ENCODE measurements at regions not wholly inside any gene's neighbourhood (a gene's known extent, or its start where the extent isn't known, plus 50 kb on each side); places are given as distances from the start of the nearest gene placed in this dataset.

DNA sequence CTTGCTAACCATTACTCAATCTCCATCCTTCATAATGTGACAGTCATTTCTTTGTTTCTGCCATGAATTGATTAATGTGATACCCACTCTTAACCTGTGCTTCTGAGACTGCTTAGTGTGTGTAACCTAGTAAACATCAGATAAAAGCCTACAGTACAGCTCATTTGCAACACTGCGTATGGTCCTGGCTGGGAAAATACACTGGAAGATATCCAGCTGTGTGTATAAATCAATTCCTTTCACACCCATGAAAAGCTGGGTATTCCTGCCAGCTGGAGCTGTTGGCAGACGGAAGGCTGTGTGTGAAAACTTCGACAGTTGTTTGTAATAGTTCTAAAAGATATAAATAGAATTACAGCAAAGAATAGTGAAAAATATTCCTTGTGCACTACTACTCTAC is 509.2 kb downstream of the FRK start:
- Histone ChIP-seq H3K4me3 (no peak overlapping the region), H3K36me3 (no peaks in the 10 kb centered on the region), H3K27me3 (no peaks in the 10 kb centered on the region), H3K4me1 (peaks cover 10% of the 10 kb centered on the region), H3K79me2 (ENCODE audit: low read depth) (no peaks in the 10 kb centered on the region), H3K27ac (no peak overlapping the region), H2AFZ (replicated peaks) (no peak overlapping the region), H3K9ac (no peak overlapping the region), H4K20me1 (ENCODE audit: low read depth) (no peaks in the 10 kb centered on the region), H3K9me3 (ENCODE audit: low read depth) (no peaks in the 10 kb centered on the region), H3F3A (ENCODE audit: low read depth) (no peaks in the 10 kb centered on the region), H3K4me2 (no peak overlapping the region)
- no peak for TF ChIP-seq EZH2phosphoT487 (IDR thresholded peaks at IDR 0.05)
- TF ChIP-seq CTCF (IDR thresholded peaks at IDR 0.05) = no peak
- no peak for TF ChIP-seq EZH2 (IDR thresholded peaks at IDR 0.05)
- no peak for DNase-seq (ENCODE audit: low spot score)
- peaks cover under 1% of the 10 kb centered on the region for H3K9me3 Mint-ChIP-seq
- H3K4me1 Mint-ChIP-seq = peaks cover 20% of the 10 kb centered on the region
- no peak overlapping the region for H3K4me3 Mint-ChIP-seq
- H3K27ac Mint-ChIP-seq = no peak overlapping the region
- H3K36me3 Mint-ChIP-seq = no peaks in the 10 kb centered on the region
- H3K27me3 Mint-ChIP-seq (ENCODE audit: insufficient read depth, low read depth) = no peaks in the 10 kb centered on the region

- no peak overlapping the region for H3K4me3 ChIP-seq
- no peaks in the 10 kb centered on the region for H3K79me2 ChIP-seq (ENCODE audit: low read depth)
- H3K27me3 Mint-ChIP-seq (ENCODE audit: insufficient read depth, low read depth) = no peaks in the 10 kb centered on the region
- no peaks in the 10 kb centered on the region for H3K36me3 Mint-ChIP-seq
- DNase-seq (ENCODE audit: low spot score) = no peak
- H3K9ac ChIP-seq = no peak overlapping the region
- no peaks in the 10 kb centered on the region for H3K36me3 ChIP-seq
- H3K4me3 Mint-ChIP-seq = no peak overlapping the region
- H3K9me3 Mint-ChIP-seq = peaks cover 7% of the 10 kb centered on the region
- no peaks in the 10 kb centered on the region for H3K4me1 ChIP-seq
- H3K27ac ChIP-seq = no peak overlapping the region
- TF ChIP-seq CTCF (IDR thresholded peaks at IDR 0.05) (no peak), EZH2phosphoT487 (IDR thresholded peaks at IDR 0.05) (no peak), EZH2 (IDR thresholded peaks at IDR 0.05) (no peak)
- H3K4me2 ChIP-seq = no peak overlapping the region
- no peaks in the 10 kb centered on the region for H4K20me1 ChIP-seq (ENCODE audit: low read depth)
- peak overlapping the region; percentile 96 for H2AFZ ChIP-seq (replicated peaks)
- H3F3A ChIP-seq (ENCODE audit: low read depth) = no peaks in the 10 kb centered on the region
- H3K9me3 ChIP-seq (ENCODE audit: low read depth) = no peaks in the 10 kb centered on the region
- H3K27ac Mint-ChIP-seq = no peak overlapping the region
- peaks cover 2% of the 10 kb centered on the region for H3K4me1 Mint-ChIP-seq
- no peaks in the 10 kb centered on the region for H3K27me3 ChIP-seq
These were observed 515.1 kb downstream of the FRK start for GRCh38 chr6:115545672-115545986.

DNA sequence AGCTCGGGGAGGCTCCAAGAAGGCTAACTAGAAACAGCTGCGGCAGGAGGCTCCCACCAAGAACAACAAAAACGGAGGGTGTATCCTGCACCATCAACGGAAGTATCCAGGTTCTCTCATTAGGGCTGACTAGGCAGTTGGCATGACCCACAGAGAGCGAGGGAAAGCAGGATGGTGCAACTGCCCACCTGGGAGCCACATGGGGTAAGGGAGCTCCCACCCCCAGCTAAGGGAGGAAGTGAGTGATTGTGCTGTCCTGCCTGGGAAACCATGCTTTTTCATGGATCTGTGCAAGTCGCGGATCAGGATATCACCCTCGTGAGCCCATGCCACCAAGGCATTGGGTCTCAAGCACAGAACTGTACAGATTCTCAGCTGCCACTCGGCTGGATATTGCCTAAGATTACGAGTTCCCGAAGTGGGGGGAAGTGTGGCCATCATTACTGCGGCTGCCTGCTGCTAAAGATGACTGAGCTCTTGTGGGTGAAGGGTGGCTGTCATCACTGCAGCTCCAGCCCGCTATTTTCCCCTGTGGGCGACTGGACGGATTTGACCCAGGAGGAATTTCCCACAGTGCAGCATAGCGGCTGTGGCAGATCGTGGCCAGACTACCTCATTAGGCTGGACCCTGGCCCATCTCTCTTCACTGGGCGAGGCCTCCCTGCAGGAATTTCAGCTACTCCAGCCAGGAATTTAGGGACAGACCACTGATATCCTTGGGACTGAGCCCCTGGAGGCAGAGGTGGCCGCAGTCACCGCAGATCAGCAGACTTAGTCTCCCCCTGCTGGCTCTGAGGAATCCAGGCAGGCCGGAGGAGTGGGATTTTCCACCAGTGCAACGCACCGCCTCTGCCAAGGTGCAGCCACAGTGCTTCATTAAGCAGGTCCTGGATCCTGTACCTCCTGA is 515.7 kb downstream of the FRK start:
- Mint-ChIP-seq H3K4me3 (no peak overlapping the region), H3K27ac (no peak overlapping the region), H3K36me3 (no peaks in the 10 kb centered on the region), H3K27me3 (ENCODE audit: insufficient read depth, low read depth) (no peaks in the 10 kb centered on the region), H3K9me3 (peaks cover 7% of the 10 kb centered on the region), H3K4me1 (no peaks in the 10 kb centered on the region)
- H3K36me3 ChIP-seq = no peaks in the 10 kb centered on the region
- H3K9me3 ChIP-seq (ENCODE audit: low read depth) = no peaks in the 10 kb centered on the region
- H3K9ac ChIP-seq = no peak overlapping the region
- DNase-seq (ENCODE audit: low spot score) = peak; percentile 81
- H3K4me3 ChIP-seq = no peak overlapping the region
- no peaks in the 10 kb centered on the region for H3K79me2 ChIP-seq (ENCODE audit: low read depth)
- no peak overlapping the region for H3K27ac ChIP-seq
- H2AFZ ChIP-seq (replicated peaks) = peak overlapping the region; percentile 96
- H3K4me2 ChIP-seq = no peak overlapping the region
- no peaks in the 10 kb centered on the region for H3K4me1 ChIP-seq
- H4K20me1 ChIP-seq (ENCODE audit: low read depth) = no peaks in the 10 kb centered on the region
- H3F3A ChIP-seq (ENCODE audit: low read depth) = no peaks in the 10 kb centered on the region
- no peaks in the 10 kb centered on the region for H3K27me3 ChIP-seq
- TF ChIP-seq CTCF (IDR thresholded peaks at IDR 0.05) (peak; percentile 75), EZH2 (IDR thresholded peaks at IDR 0.05) (no peak), EZH2phosphoT487 (IDR thresholded peaks at IDR 0.05) (no peak)

All from neural progenitor cell (in vitro differentiated cells).